Testis (tissue), 2 donors: ENCODE measurements at regions not wholly inside any gene's neighbourhood (a gene's known extent, or its start where the extent isn't known, plus 50 kb on each side); places are given as distances from the start of the nearest gene placed in this dataset.

ENCODE experiments used
- DNase-seq: peaks from one replicate; pipeline ENCODE4 v3.0.0-alpha.2; 2019
- H3K27ac ChIP-seq, 2 donors: fragments of 200-600 bp; sonication (generic); one replicate each; pipeline ENCODE4 v1.5.1; 2019
- H3K27me3 ChIP-seq: fragments of 200-600 bp; sonication (generic); one replicate; pipeline ENCODE4 v1.5.1; 2019
- H3K36me3 ChIP-seq: fragments of 200-600 bp; sonication (generic); one replicate; pipeline ENCODE4 v1.5.1; 2017; ENCODE audit warnings: low read depth; ENCODE audit errors: missing control alignments
- H3K4me1 ChIP-seq: fragments of 200-600 bp; sonication (generic); one replicate; pipeline ENCODE4 v1.5.1; 2019
- H3K4me3 ChIP-seq, 2 donors: fragments of 200-600 bp; sonication (generic); one replicate each; pipeline ENCODE4 v1.5.1; 2017 to 2019
- H3K9me3 ChIP-seq: fragments of 200-600 bp; sonication (generic); one replicate; pipeline ENCODE4 v1.5.1; 2017
- POLR2A ChIP-seq: fragments of 450-650 bp; IDR thresholded peaks from one replicate; pipeline ENCODE4 v1.6.1; 2017; ENCODE audit warnings: antibody characterized with exemption, mild to moderate bottlenecking, moderate library complexity
- WGBS, 2 donors: methylation state at CpG; one replicate each; pipeline ENCODE4 v1.1.5; 2018; 5-methylcytosine and 5-hydroxymethylcytosine counted together
- intact Hi-C: fragments of 100-400 bp; cut with DNase I; formaldehyde crosslinking; loops from one replicate; pipeline ENCODE4 v1.15.1; 2023; ENCODE audit warnings: low total_unique reads
- TF ChIP-seq, protein P1 (sequence below), 3 experiments: fragments of 450-650 bp in 2 of 3; fragments of 200-600 bp in 1 of 3; sonication (generic) in 1 of 3; IDR thresholded peaks; one replicate each; pipeline ENCODE4 v1.5.1; 2016 to 2019; ENCODE audit warnings: antibody characterized with exemption in 3 of 3, mild to moderate bottlenecking in 2 of 3, moderate library complexity in 1 of 3

DNA sequence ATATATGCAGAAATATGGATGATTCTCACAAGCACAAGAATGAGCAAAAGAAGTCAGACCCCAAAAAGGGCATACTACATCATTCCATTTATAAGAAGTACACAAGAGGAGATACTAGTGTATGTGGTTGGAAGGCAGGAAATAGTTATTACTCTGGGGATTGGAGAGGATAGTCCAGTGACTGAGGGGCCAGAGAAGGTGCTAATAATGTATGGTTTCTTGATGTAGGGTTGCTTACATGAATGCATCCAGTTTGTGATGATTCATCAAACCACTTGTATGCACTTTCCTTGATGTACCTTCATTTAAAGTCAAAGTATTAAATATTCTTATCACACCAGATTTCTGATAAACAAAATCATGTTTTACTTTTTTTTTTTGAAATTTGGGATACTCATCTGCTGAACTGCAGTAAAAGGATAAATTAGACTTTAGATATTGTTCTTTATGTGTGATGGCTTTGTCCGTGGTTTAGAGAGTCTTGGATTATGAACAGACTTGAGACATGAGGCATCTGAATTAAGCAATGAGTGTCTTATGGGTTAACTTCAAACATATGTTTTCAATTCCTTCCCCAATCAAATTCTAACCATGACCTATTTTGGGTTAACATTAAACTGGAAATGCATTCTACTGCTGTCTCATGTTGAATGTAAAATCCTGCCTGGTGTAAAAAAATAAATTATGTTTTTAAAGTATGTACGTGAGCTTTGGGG is 171.2 kb downstream of the SEMA6D start:
- DNase-seq = no peak
- intact Hi-C loops = no loop called here
- Histone ChIP-seq H3K36me3 (no peaks in the 10 kb centered on the region), H3K4me1 (no peaks in the 10 kb centered on the region), H3K9me3 (no peaks in the 10 kb centered on the region), H3K27ac (no peak overlapping the region), H3K27me3 (no peaks in the 10 kb centered on the region), H3K4me3 (no peak overlapping the region)
- TF ChIP-seq, protein P1, sequence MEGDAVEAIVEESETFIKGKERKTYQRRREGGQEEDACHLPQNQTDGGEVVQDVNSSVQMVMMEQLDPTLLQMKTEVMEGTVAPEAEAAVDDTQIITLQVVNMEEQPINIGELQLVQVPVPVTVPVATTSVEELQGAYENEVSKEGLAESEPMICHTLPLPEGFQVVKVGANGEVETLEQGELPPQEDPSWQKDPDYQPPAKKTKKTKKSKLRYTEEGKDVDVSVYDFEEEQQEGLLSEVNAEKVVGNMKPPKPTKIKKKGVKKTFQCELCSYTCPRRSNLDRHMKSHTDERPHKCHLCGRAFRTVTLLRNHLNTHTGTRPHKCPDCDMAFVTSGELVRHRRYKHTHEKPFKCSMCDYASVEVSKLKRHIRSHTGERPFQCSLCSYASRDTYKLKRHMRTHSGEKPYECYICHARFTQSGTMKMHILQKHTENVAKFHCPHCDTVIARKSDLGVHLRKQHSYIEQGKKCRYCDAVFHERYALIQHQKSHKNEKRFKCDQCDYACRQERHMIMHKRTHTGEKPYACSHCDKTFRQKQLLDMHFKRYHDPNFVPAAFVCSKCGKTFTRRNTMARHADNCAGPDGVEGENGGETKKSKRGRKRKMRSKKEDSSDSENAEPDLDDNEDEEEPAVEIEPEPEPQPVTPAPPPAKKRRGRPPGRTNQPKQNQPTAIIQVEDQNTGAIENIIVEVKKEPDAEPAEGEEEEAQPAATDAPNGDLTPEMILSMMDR (IDR thresholded peaks at IDR 0.05) = no peak
- TF ChIP-seq POLR2A = no peak
- WGBS, 2 donors = 94 to 98% methylated on average over 2 of the region's 2 CpGs

- Histone ChIP-seq H3K27me3 (no peaks in the 10 kb centered on the region), H3K36me3 (no peaks in the 10 kb centered on the region), H3K27ac (no peak overlapping the region), H3K4me3 (no peak overlapping the region), H3K9me3 (no peaks in the 10 kb centered on the region), H3K4me1 (no peaks in the 10 kb centered on the region)
- no peak for DNase-seq
- intact Hi-C loops = no loop called here
- 60 to 64% methylated on average over 3 of the region's 3 CpGs for WGBS, 2 donors
- no peak for TF ChIP-seq POLR2A
- TF ChIP-seq, protein P1 (IDR thresholded peaks at IDR 0.05) = no peak
Measured at GRCh38 chr15:47890397-47891150, 173.3 kb downstream of the SEMA6D start.

DNA sequence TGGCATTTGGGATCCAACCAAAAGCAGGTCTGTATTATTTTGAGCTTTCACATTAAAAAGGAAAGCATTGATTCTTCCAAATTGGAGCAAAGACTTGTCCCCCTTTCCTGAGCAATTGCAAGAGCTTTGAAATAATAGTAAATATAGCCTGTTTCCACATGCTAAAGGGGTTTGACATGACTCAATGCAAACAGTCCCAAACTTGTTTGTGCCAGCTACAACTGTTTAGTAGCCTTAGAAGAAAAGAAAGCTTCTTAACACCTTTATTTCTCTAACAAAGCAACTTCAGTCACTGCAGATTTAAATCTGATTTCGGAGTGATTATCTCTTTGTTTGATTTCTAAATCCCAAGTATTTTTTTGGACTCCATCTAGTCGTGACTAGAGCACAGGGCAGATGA is 180.2 kb downstream of the SEMA6D start:
- Histone ChIP-seq H3K4me3 (no peak overlapping the region), H3K36me3 (no peaks in the 10 kb centered on the region), H3K9me3 (no peaks in the 10 kb centered on the region), H3K27me3 (no peaks in the 10 kb centered on the region), H3K27ac (no peak overlapping the region), H3K4me1 (no peaks in the 10 kb centered on the region)
- TF ChIP-seq, protein P1 (IDR thresholded peaks at IDR 0.05) = no peak
- TF ChIP-seq POLR2A = no peak
- no peak for DNase-seq
- intact Hi-C loops = no loop called here
- 80 to 85% methylated on average over 2 of the region's 2 CpGs for WGBS, 2 donors

- DNase-seq = no peak
- intact Hi-C loops = no loop called here
- H3K9me3 ChIP-seq = no peaks in the 10 kb centered on the region
- no peaks in the 10 kb centered on the region for H3K27me3 ChIP-seq
- H3K27ac ChIP-seq = no peak overlapping the region
- H3K4me3 ChIP-seq = no peak overlapping the region
- TF ChIP-seq, protein P1 (IDR thresholded peaks at IDR 0.05) = no peak
- no peak for TF ChIP-seq POLR2A
- no peaks in the 10 kb centered on the region for H3K36me3 ChIP-seq
- H3K4me1 ChIP-seq = no peaks in the 10 kb centered on the region
- WGBS, 2 donors = 92 to 94% methylated on average over 1 of the region's 1 CpG
Measured at GRCh38 chr15:47900751-47901150, 183.4 kb downstream of the SEMA6D start.
